Right forelimb (tissue), 1 donor: ENCODE measurements at regions not wholly inside any gene's neighbourhood (a gene's known extent, or its start where the extent isn't known, plus 50 kb on each side); places are given as distances from the start of the nearest gene placed in this dataset.

Source experiments
- DNase-seq: peaks from one replicate; pipeline ENCODE4 v3.0.0-alpha.2; 2018

GRCh38 chr3:21357241-21357640 lies 393.8 kb downstream of the ZNF385D start:
- no peak for DNase-seq

- no peak for DNase-seq
Measured at GRCh38 chr3:21356402-21356801, 394.6 kb downstream of the ZNF385D start.

GRCh38 chr3:21345382-21345976 lies 405.5 kb downstream of the ZNF385D start:
- no peak for DNase-seq

- DNase-seq: no peak
Measured at GRCh38 chr3:21331857-21332256, 419.2 kb downstream of the ZNF385D start.

- DNase-seq: no peak
Measured at GRCh38 chr3:21331321-21331720, 419.7 kb downstream of the ZNF385D start.

GRCh38 chr3:21330293-21330692 lies 420.7 kb downstream of the ZNF385D start:
- no peak for DNase-seq

GRCh38 chr3:21328711-21329390 lies 422.2 kb downstream of the ZNF385D start:
- no peak for DNase-seq

GRCh38 chr3:21326704-21327475 lies 424.1 kb downstream of the ZNF385D start:
- no peak for DNase-seq

GRCh38 chr3:21314688-21315087 lies 436.3 kb downstream of the ZNF385D start:
- no peak for DNase-seq

- DNase-seq: no peak
Measured at GRCh38 chr3:21310891-21311290, 440.1 kb downstream of the ZNF385D start.

- no peak for DNase-seq
Measured at GRCh38 chr3:21310161-21310560, 440.8 kb downstream of the ZNF385D start.

- DNase-seq: no peak
Measured at GRCh38 chr3:21297304-21297703, 453.7 kb downstream of the ZNF385D start.

GRCh38 chr3:21294768-21295167 lies 456.2 kb downstream of the ZNF385D start:
- DNase-seq: no peak

GRCh38 chr3:21292971-21293370 lies 458.0 kb downstream of the ZNF385D start:
- DNase-seq: no peak

GRCh38 chr3:21290557-21290956 lies 460.5 kb downstream of the ZNF385D start:
- DNase-seq: no peak

GRCh38 chr3:21274079-21274571 lies 476.9 kb downstream of the ZNF385D start:
- no peak for DNase-seq

- peak; percentile 69 for DNase-seq
Measured at GRCh38 chr3:21273259-21274025, 477.6 kb downstream of the ZNF385D start.

GRCh38 chr3:21271606-21272016 lies 479.4 kb downstream of the ZNF385D start:
- DNase-seq: no peak

GRCh38 chr3:21269882-21270281 lies 481.1 kb downstream of the ZNF385D start:
- DNase-seq: no peak

GRCh38 chr3:21260507-21260906 lies 490.5 kb downstream of the ZNF385D start:
- DNase-seq: no peak

GRCh38 chr3:21259896-21260295 lies 491.1 kb downstream of the ZNF385D start:
- DNase-seq: no peak

GRCh38 chr3:21256932-21257331 lies 494.1 kb downstream of the ZNF385D start:
- DNase-seq: no peak

GRCh38 chr3:21238661-21239060 lies 512.3 kb downstream of the ZNF385D start:
- DNase-seq: no peak
